H9 (cell line): ENCODE measurements at regions not wholly inside any gene's neighbourhood (a gene's known extent, or its start where the extent isn't known, plus 50 kb on each side); places are given as distances from the start of the nearest gene placed in this dataset.

Experiments
- DNase-seq: peaks from one replicate; pipeline ENCODE4 v3.0.0-alpha.2; 2017
- H2AFZ ChIP-seq: one replicate; pipeline ENCODE4 v1.6.1; 2013; ENCODE audit warnings: mild to moderate bottlenecking, low read length, control low read depth, moderate library complexity
- H2AK5ac ChIP-seq: 2 replicates; pipeline ENCODE4 v1.6.1; 2013; ENCODE audit warnings: low read length, control low read depth, mixed read lengths; ENCODE audit not compliant: insufficient read length
- H2BK120ac ChIP-seq: one replicate; pipeline ENCODE4 v1.6.1; 2013; ENCODE audit warnings: low read depth, mild to moderate bottlenecking, low read length, control low read depth, inconsistent platforms; ENCODE audit not compliant: poor library complexity, severe bottlenecking
- H2BK12ac ChIP-seq: 2 replicates; pipeline ENCODE4 v1.6.1; 2013; ENCODE audit warnings: low read length, control low read depth, mixed read lengths, low read depth; ENCODE audit not compliant: insufficient read length
- H2BK15ac ChIP-seq: 2 replicates; pipeline ENCODE4 v1.6.1; 2013; ENCODE audit warnings: low read depth, low read length, control low read depth
- H2BK20ac ChIP-seq: one replicate; pipeline ENCODE4 v1.6.1; 2013; ENCODE audit warnings: low read depth, mild to moderate bottlenecking, low read length, control low read depth, inconsistent platforms; ENCODE audit not compliant: poor library complexity, severe bottlenecking
- H2BK5ac ChIP-seq: 2 replicates; pipeline ENCODE4 v1.6.1; 2013; ENCODE audit warnings: low read length, control low read depth, mixed read lengths; ENCODE audit not compliant: insufficient read length
- H3K14ac ChIP-seq: 2 replicates; pipeline ENCODE4 v1.6.1; 2013; ENCODE audit warnings: low read length, control low read depth; ENCODE audit not compliant: insufficient read depth
- H3K18ac ChIP-seq: 2 replicates; pipeline ENCODE4 v1.6.1; 2013; ENCODE audit warnings: low read depth, mild to moderate bottlenecking, mixed read lengths, low read length, control low read depth; ENCODE audit not compliant: insufficient read length
- H3K23ac ChIP-seq: 2 replicates; pipeline ENCODE4 v1.6.1; 2013; ENCODE audit warnings: low read length, control low read depth, mixed read lengths, low read depth; ENCODE audit not compliant: insufficient read length
- H3K23me2 ChIP-seq: 2 replicates; pipeline ENCODE4 v1.6.1; 2013; ENCODE audit warnings: low read depth, mild to moderate bottlenecking, mixed read lengths, low read length, control low read depth; ENCODE audit not compliant: insufficient read length, poor library complexity, severe bottlenecking
- H3K27ac ChIP-seq: 2 replicates; pipeline ENCODE4 v1.5.1; 2013; ENCODE audit warnings: low read length, control low read depth, mixed read lengths, low read depth; ENCODE audit not compliant: insufficient read length
- H3K27me3 ChIP-seq: 2 replicates; pipeline ENCODE4 v1.6.1; 2013; ENCODE audit warnings: low read length, control low read depth, inconsistent platforms; ENCODE audit not compliant: insufficient read depth
- H3K4ac ChIP-seq: 2 replicates; pipeline ENCODE4 v1.6.1; 2013; ENCODE audit warnings: low read depth, mild to moderate bottlenecking, control low read depth, inconsistent platforms, low read length, moderate library complexity
- H3K4me1 ChIP-seq: 2 replicates; pipeline ENCODE4 v1.6.1; 2013; ENCODE audit warnings: low read length, control low read depth, inconsistent platforms; ENCODE audit not compliant: insufficient read depth
- H3K4me2 ChIP-seq: 2 replicates; pipeline ENCODE4 v1.6.1; 2013; ENCODE audit warnings: low read length, control low read depth, mixed read lengths; ENCODE audit not compliant: insufficient read length, insufficient read depth
- H3K56ac ChIP-seq: 2 replicates; pipeline ENCODE4 v1.6.1; 2013; ENCODE audit warnings: low read depth, mild to moderate bottlenecking, mixed read lengths, low read length, control low read depth; ENCODE audit not compliant: insufficient read length
- H3K79me1 ChIP-seq: 2 replicates; pipeline ENCODE4 v1.6.1; 2013; ENCODE audit warnings: low read depth, mild to moderate bottlenecking, moderate library complexity, low read length, control low read depth, inconsistent platforms; ENCODE audit not compliant: insufficient read depth, poor library complexity, severe bottlenecking
- H3K79me2 ChIP-seq: 2 replicates; pipeline ENCODE4 v1.6.1; 2013; ENCODE audit warnings: low read length, control low read depth, inconsistent platforms; ENCODE audit not compliant: insufficient read depth
- H3K9ac ChIP-seq: 2 replicates; pipeline ENCODE4 v1.6.1; 2013; ENCODE audit warnings: low read length, control low read depth, mixed read lengths; ENCODE audit not compliant: insufficient read length; ENCODE audit errors: extremely low read depth
- H3K9me3 ChIP-seq: one replicate; pipeline ENCODE4 v1.6.1; 2013; ENCODE audit warnings: low read depth, low read length, inconsistent platforms; ENCODE audit not compliant: control insufficient read depth
- H3T11ph ChIP-seq: one replicate; pipeline ENCODE4 v1.6.1; 2013; ENCODE audit warnings: mild to moderate bottlenecking, low read length, control low read depth, inconsistent platforms
- H4K20me1 ChIP-seq: one replicate; pipeline ENCODE4 v1.6.1; 2013; ENCODE audit not compliant: control insufficient read depth, insufficient read length, insufficient read depth
- H4K5ac ChIP-seq: 2 replicates; pipeline ENCODE4 v1.6.1; 2013; ENCODE audit warnings: low read depth, mild to moderate bottlenecking, mixed read lengths, low read length, control low read depth; ENCODE audit not compliant: insufficient read length
- H4K8ac ChIP-seq: replicated peaks from 2 replicates; pipeline ENCODE4 v1.6.1; 2013; ENCODE audit warnings: low read length, control low read depth, mixed read lengths, low read depth; ENCODE audit not compliant: insufficient read length
- H4K91ac ChIP-seq: 2 replicates; pipeline ENCODE4 v1.6.1; 2013; ENCODE audit warnings: low read depth, mild to moderate bottlenecking, moderate library complexity, mixed read lengths, low read length, control low read depth; ENCODE audit not compliant: insufficient read length
- H3K27ac Mint-ChIP-seq, 3 experiments: 2 replicates in 2 of 3; 3 replicates in 1 of 3; pipeline ENCODE4 v1.8.0; 2020 to 2021; ENCODE audit warnings: mixed read lengths in 3 of 3, mild to moderate bottlenecking in 1 of 3, moderate library complexity in 1 of 3
- H3K27me3 Mint-ChIP-seq: 2 replicates; pipeline ENCODE4 v1.8.0; 2021; ENCODE audit warnings: low read depth, mild to moderate bottlenecking, moderate library complexity, mixed read lengths
- H3K36me3 Mint-ChIP-seq, 3 experiments: 2 replicates in 2 of 3; 3 replicates in 1 of 3; pipeline ENCODE4 v1.8.0; 2020 to 2021; ENCODE audit warnings: low read depth in 3 of 3, mixed read lengths in 3 of 3; ENCODE audit not compliant: insufficient read depth in 1 of 3
- H3K4me1 Mint-ChIP-seq, 2 experiments: 2 replicates each; pipeline ENCODE4 v1.8.0; 2020; ENCODE audit warnings: mixed read lengths in 2 of 2
- H3K4me3 Mint-ChIP-seq, 2 experiments: 2 replicates in 1 of 2; 3 replicates in 1 of 2; pipeline ENCODE4 v1.8.0; 2020 to 2021; ENCODE audit warnings: mild to moderate bottlenecking in 2 of 2, mixed read lengths in 2 of 2, moderate library complexity in 1 of 2
- H3K9me3 Mint-ChIP-seq, 2 experiments: 2 replicates in 1 of 2; 3 replicates in 1 of 2; pipeline ENCODE4 v1.8.0; 2020; ENCODE audit warnings: mild to moderate bottlenecking in 2 of 2, mixed read lengths in 2 of 2, moderate library complexity in 1 of 2
- WGBS: extraction: QIAGEN DNeasy Blood & Tissue Kit; methylation state at CpG from one replicate; pipeline ENCODE4 v1.1.7; 2013; ENCODE audit warnings: missing lambda C conversion rate, low lambda C conversion rate, mixed read lengths; ENCODE audit not compliant: insufficient read length; ENCODE audit errors: extremely low coverage; 5-methylcytosine and 5-hydroxymethylcytosine counted together
- TF ChIP-seq, protein P1 (sequence below): fragments of 200-600 bp; sonication (generic); conservative IDR thresholded peaks from 3 replicates; pipeline ENCODE4 v1.8.0; 2021; ENCODE audit warnings: antibody characterized with exemption, mild to moderate bottlenecking

DNA sequence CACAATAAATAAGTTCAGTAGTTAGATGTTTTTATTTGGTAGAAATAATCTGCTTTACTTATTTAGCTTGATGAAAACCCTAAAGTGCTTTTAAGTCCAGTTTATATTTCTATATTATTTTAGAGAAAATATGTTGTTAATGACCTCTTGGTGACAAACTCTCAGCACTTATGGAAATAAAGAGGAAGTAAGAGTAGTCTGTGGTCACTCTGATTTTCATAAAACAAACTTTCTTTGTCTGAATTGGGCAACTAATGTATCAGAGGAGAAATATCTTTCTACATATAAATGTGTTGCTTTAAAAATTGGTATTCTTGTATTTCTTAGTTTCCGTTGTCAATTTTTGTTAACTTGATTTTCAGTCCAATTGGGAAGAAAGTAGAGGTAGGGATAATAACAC, 878.9 kb upstream of the SEL1L start:
- H3K27me3 ChIP-seq = no peaks in the 10 kb centered on the region
- H3K4me1 ChIP-seq = no peaks in the 10 kb centered on the region
- no peak overlapping the region for H3K27ac ChIP-seq
- H3K79me1 ChIP-seq = no peaks in the 10 kb centered on the region
- H4K8ac ChIP-seq = no peak overlapping the region
- no peaks in the 10 kb centered on the region for H3K23me2 ChIP-seq
- H3K9me3 ChIP-seq = no peaks in the 10 kb centered on the region
- no peak overlapping the region for H3K4me2 ChIP-seq
- Mint-ChIP-seq H3K27ac (no peak overlapping the region), H3K4me3 (no peak overlapping the region), H3K4me1 (peaks cover 14 to 18% of the 10 kb centered on the region in 2 experiments), H3K9me3 (no peaks in the 10 kb centered on the region), H3K36me3 (no peaks in the 10 kb centered on the region), H3K27me3 (no peaks in the 10 kb centered on the region)
- H3K18ac ChIP-seq = no peak overlapping the region
- H3T11ph ChIP-seq = no peak overlapping the region
- no CpG with 5 or more reads among the region's 1 CpG for WGBS
- H2BK120ac ChIP-seq = no peak overlapping the region
- no peaks in the 10 kb centered on the region for H3K79me2 ChIP-seq
- TF ChIP-seq, protein P1, sequence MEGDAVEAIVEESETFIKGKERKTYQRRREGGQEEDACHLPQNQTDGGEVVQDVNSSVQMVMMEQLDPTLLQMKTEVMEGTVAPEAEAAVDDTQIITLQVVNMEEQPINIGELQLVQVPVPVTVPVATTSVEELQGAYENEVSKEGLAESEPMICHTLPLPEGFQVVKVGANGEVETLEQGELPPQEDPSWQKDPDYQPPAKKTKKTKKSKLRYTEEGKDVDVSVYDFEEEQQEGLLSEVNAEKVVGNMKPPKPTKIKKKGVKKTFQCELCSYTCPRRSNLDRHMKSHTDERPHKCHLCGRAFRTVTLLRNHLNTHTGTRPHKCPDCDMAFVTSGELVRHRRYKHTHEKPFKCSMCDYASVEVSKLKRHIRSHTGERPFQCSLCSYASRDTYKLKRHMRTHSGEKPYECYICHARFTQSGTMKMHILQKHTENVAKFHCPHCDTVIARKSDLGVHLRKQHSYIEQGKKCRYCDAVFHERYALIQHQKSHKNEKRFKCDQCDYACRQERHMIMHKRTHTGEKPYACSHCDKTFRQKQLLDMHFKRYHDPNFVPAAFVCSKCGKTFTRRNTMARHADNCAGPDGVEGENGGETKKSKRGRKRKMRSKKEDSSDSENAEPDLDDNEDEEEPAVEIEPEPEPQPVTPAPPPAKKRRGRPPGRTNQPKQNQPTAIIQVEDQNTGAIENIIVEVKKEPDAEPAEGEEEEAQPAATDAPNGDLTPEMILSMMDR = no peak
- no peak overlapping the region for H2AFZ ChIP-seq
- no peak overlapping the region for H2AK5ac ChIP-seq
- H3K9ac ChIP-seq = no peak overlapping the region
- no peaks in the 10 kb centered on the region for H4K20me1 ChIP-seq
- no peak overlapping the region for H4K5ac ChIP-seq
- H2BK12ac ChIP-seq = no peak overlapping the region
- no peak overlapping the region for H2BK15ac ChIP-seq
- H4K91ac ChIP-seq = no peak overlapping the region
- DNase-seq = no peak
- no peak overlapping the region for H3K56ac ChIP-seq
- no peak overlapping the region for H3K4ac ChIP-seq
- H2BK5ac ChIP-seq = no peak overlapping the region
- H3K23ac ChIP-seq = no peak overlapping the region
- H3K14ac ChIP-seq = no peak overlapping the region
- H2BK20ac ChIP-seq = no peak overlapping the region
